ENCODE measurements at regions not wholly inside any gene's neighbourhood (a gene's known extent, or its start where the extent isn't known, plus 50 kb on each side); places are given as distances from the start of the nearest gene placed in this dataset.

- no peak for DNase-seq (ENCODE audit: low spot score)
These were observed 92.3 kb upstream of the PKDCC start for GRCh38 chr2:41955316-41956043.

- DNase-seq (ENCODE audit: low spot score): no peak
These were observed 90.4 kb upstream of the PKDCC start for GRCh38 chr2:41957431-41957830.

- DNase-seq (ENCODE audit: low spot score): no peak
These were observed 89.6 kb upstream of the PKDCC start for GRCh38 chr2:41958251-41958650.

GRCh38 chr2:41958775-41959174 is 89.0 kb upstream of the PKDCC start:
- no peak for DNase-seq (ENCODE audit: low spot score)

GRCh38 chr2:41959760-41960159 is 88.1 kb upstream of the PKDCC start:
- DNase-seq (ENCODE audit: low spot score): no peak

- DNase-seq (ENCODE audit: low spot score): no peak
These were observed 84.7 kb upstream of the PKDCC start for GRCh38 chr2:41962922-41963622.

GRCh38 chr2:41963661-41964525 is 83.9 kb upstream of the PKDCC start:
- no peak for DNase-seq (ENCODE audit: low spot score)

- no peak for DNase-seq (ENCODE audit: low spot score)
These were observed 82.5 kb upstream of the PKDCC start for GRCh38 chr2:41965173-41965908.

GRCh38 chr2:41965909-41966295 is 81.9 kb upstream of the PKDCC start:
- no peak for DNase-seq (ENCODE audit: low spot score)

- no peak for DNase-seq (ENCODE audit: low spot score)
These were observed 81.4 kb upstream of the PKDCC start for GRCh38 chr2:41966431-41966893.

- DNase-seq (ENCODE audit: low spot score): no peak
These were observed 80.9 kb upstream of the PKDCC start for GRCh38 chr2:41966920-41967319.

GRCh38 chr2:41967476-41968181 is 80.2 kb upstream of the PKDCC start:
- DNase-seq (ENCODE audit: low spot score): no peak

- DNase-seq (ENCODE audit: low spot score): no peak
These were observed 79.6 kb upstream of the PKDCC start for GRCh38 chr2:41968182-41968578.

GRCh38 chr2:41970988-41971660 is 76.7 kb upstream of the PKDCC start:
- no peak for DNase-seq (ENCODE audit: low spot score)

- DNase-seq (ENCODE audit: low spot score): no peak
These were observed 75.6 kb upstream of the PKDCC start for GRCh38 chr2:41972179-41972578.

GRCh38 chr2:41972819-41973218 is 75.0 kb upstream of the PKDCC start:
- DNase-seq (ENCODE audit: low spot score): no peak

GRCh38 chr2:41973871-41974270 is 74.0 kb upstream of the PKDCC start:
- no peak for DNase-seq (ENCODE audit: low spot score)

GRCh38 chr2:41981417-41981816 is 66.4 kb upstream of the PKDCC start:
- no peak for DNase-seq (ENCODE audit: low spot score)

- no peak for DNase-seq (ENCODE audit: low spot score)
These were observed 62.2 kb upstream of the PKDCC start for GRCh38 chr2:41985573-41986095.

- no peak for DNase-seq (ENCODE audit: low spot score)
These were observed 58.2 kb upstream of the PKDCC start for GRCh38 chr2:41989501-41990180.

Data from germinal center (tissue), 1 donor.